ENCODE measurements at regions not wholly inside any gene's neighbourhood (a gene's known extent, or its start where the extent isn't known, plus 50 kb on each side); places are given as distances from the start of the nearest gene placed in this dataset.

DNA sequence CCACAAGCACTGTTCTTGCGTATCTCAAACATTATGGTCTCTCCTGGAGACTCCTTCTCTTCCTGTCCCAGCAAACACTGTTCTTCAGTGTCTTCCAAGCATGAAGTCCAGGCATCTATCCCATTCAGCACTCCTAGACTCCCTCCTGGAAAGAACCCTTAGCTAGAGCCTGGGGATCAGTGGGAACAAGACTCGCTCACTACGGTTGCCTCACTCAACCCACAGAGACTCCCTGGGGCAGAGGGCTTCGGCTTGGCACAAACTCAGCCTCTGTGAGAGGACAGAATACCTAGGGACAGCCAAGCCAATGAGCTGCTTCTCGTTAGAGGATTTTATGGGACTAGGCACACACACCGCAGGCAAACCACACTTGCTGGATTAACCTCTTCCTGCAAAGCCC is 86.5 kb upstream of the IPO9 start:
- TF ChIP-seq, protein P1, sequence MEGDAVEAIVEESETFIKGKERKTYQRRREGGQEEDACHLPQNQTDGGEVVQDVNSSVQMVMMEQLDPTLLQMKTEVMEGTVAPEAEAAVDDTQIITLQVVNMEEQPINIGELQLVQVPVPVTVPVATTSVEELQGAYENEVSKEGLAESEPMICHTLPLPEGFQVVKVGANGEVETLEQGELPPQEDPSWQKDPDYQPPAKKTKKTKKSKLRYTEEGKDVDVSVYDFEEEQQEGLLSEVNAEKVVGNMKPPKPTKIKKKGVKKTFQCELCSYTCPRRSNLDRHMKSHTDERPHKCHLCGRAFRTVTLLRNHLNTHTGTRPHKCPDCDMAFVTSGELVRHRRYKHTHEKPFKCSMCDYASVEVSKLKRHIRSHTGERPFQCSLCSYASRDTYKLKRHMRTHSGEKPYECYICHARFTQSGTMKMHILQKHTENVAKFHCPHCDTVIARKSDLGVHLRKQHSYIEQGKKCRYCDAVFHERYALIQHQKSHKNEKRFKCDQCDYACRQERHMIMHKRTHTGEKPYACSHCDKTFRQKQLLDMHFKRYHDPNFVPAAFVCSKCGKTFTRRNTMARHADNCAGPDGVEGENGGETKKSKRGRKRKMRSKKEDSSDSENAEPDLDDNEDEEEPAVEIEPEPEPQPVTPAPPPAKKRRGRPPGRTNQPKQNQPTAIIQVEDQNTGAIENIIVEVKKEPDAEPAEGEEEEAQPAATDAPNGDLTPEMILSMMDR (IDR thresholded peaks at IDR 0.05), result no peak
- no peak for TF ChIP-seq EZH2 (IDR thresholded peaks at IDR 0.05; ENCODE audit: borderline replicate concordance, insufficient read depth, low read depth, low read length, poor library complexity, severe bottlenecking)

All from B cell (primary cell).